Osteoblast (primary cell): ENCODE measurements at regions not wholly inside any gene's neighbourhood (a gene's known extent, or its start where the extent isn't known, plus 50 kb on each side); places are given as distances from the start of the nearest gene placed in this dataset.

ENCODE experiments used
- DNase-seq: peaks from one replicate; pipeline ENCODE4 v3.0.0; 2011; ENCODE audit warnings: low spot score, mixed read lengths; ENCODE audit not compliant: insufficient read length; ENCODE audit errors: missing footprints
- H2AFZ ChIP-seq: 2 replicates; pipeline ENCODE4 v1.6.0; 2011; ENCODE audit warnings: mild to moderate bottlenecking, low read length
- H3K27ac ChIP-seq: 2 replicates; pipeline ENCODE4 v1.5.1; 2011; ENCODE audit warnings: mild to moderate bottlenecking, low read depth, low read length, moderate library complexity
- H3K27me3 ChIP-seq: 2 replicates; pipeline ENCODE4 v1.6.0; 2012; ENCODE audit warnings: mild to moderate bottlenecking, control low read depth, inconsistent platforms, low read length, moderate library complexity; ENCODE audit not compliant: insufficient read depth
- H3K36me3 ChIP-seq: 2 replicates; pipeline ENCODE4 v1.5.1; 2011; ENCODE audit warnings: mild to moderate bottlenecking, low read length, control low read depth, moderate library complexity; ENCODE audit not compliant: insufficient read depth
- H3K4me1 ChIP-seq: 2 replicates; pipeline ENCODE4 v1.5.1; 2011; ENCODE audit warnings: mild to moderate bottlenecking, low read length, control low read depth, moderate library complexity; ENCODE audit not compliant: insufficient read depth
- H3K4me2 ChIP-seq: 2 replicates; pipeline ENCODE4 v1.6.0; 2011; ENCODE audit warnings: mild to moderate bottlenecking, low read length; ENCODE audit not compliant: insufficient read depth
- H3K4me3 ChIP-seq: fragments of 200-600 bp; sonication (generic); 3 replicates; pipeline ENCODE4 v1.5.1; 2012; ENCODE audit warnings: mild to moderate bottlenecking, low read length, inconsistent platforms; ENCODE audit not compliant: insufficient read depth
- H3K79me2 ChIP-seq: 2 replicates; pipeline ENCODE4 v1.6.0; 2012; ENCODE audit warnings: mild to moderate bottlenecking, low read length, control low read depth, inconsistent platforms; ENCODE audit not compliant: insufficient read depth
- H3K9me3 ChIP-seq: 2 replicates; pipeline ENCODE4 v1.5.1; 2011; ENCODE audit warnings: low read depth, low read length, control low read depth
- H4K20me1 ChIP-seq: 2 replicates; pipeline ENCODE4 v1.6.0; 2012; ENCODE audit warnings: mild to moderate bottlenecking, low read length, control low read depth; ENCODE audit not compliant: insufficient read depth
- CTCF ChIP-seq: IDR thresholded peaks from 2 replicates; pipeline ENCODE4 v1.5.1; 2011; ENCODE audit warnings: mild to moderate bottlenecking, low read depth, low read length, moderate library complexity; ENCODE audit errors: extremely low read depth

- no peak for TF ChIP-seq CTCF
- no peak overlapping the region for H2AFZ ChIP-seq
- H3K9me3 ChIP-seq = peaks cover 4% of the 10 kb centered on the region
- H3K79me2 ChIP-seq = no peaks in the 10 kb centered on the region
- H3K4me1 ChIP-seq = no peaks in the 10 kb centered on the region
- no peaks in the 10 kb centered on the region for H3K36me3 ChIP-seq
- H3K27me3 ChIP-seq = no peaks in the 10 kb centered on the region
- no peak for DNase-seq
- no peak overlapping the region for H3K4me3 ChIP-seq
- no peaks in the 10 kb centered on the region for H4K20me1 ChIP-seq
- H3K4me2 ChIP-seq = no peak overlapping the region
- H3K27ac ChIP-seq = no peak overlapping the region
Measured at GRCh38 chr2:126425943-126426342, 230.0 kb upstream of the GYPC start.

GRCh38 chr2:126429103-126429502 is 226.9 kb upstream of the GYPC start:
- Histone ChIP-seq H2AFZ (no peak overlapping the region), H3K79me2 (no peaks in the 10 kb centered on the region), H3K4me2 (no peak overlapping the region), H3K27me3 (no peaks in the 10 kb centered on the region), H3K9me3 (no peaks in the 10 kb centered on the region), H3K4me3 (no peak overlapping the region), H3K27ac (no peak overlapping the region), H4K20me1 (no peaks in the 10 kb centered on the region), H3K36me3 (no peaks in the 10 kb centered on the region), H3K4me1 (no peaks in the 10 kb centered on the region)
- no peak for TF ChIP-seq CTCF
- DNase-seq = no peak

GRCh38 chr2:126431136-126431535 is 224.8 kb upstream of the GYPC start:
- DNase-seq = no peak
- Histone ChIP-seq H3K36me3 (no peaks in the 10 kb centered on the region), H3K9me3 (no peaks in the 10 kb centered on the region), H3K4me2 (no peak overlapping the region), H3K27me3 (no peaks in the 10 kb centered on the region), H3K79me2 (no peaks in the 10 kb centered on the region), H2AFZ (no peak overlapping the region), H3K4me3 (no peak overlapping the region), H3K27ac (no peak overlapping the region), H4K20me1 (no peaks in the 10 kb centered on the region), H3K4me1 (no peaks in the 10 kb centered on the region)
- TF ChIP-seq CTCF = no peak

DNA sequence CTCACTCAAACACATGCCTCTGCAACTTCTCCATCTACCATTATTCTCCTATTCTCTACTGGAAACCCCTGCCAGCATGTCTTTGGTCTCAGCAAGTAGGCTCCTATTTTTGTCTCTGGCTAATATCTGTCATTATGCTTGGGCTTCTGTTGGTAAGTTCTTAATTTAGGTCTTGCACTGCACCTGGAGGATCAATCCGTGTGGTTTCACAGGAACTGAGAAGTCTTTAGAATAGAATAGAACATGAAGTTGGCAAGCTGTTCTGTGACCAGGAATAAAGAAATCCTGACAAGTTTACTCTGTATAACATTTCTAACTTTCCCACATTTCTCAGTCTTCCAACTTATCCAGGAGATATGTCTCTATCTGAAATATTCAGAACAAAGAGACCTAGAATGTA is 219.5 kb upstream of the GYPC start:
- H4K20me1 ChIP-seq = no peaks in the 10 kb centered on the region
- H3K27me3 ChIP-seq = no peaks in the 10 kb centered on the region
- no peak overlapping the region for H2AFZ ChIP-seq
- no peaks in the 10 kb centered on the region for H3K36me3 ChIP-seq
- H3K9me3 ChIP-seq = no peaks in the 10 kb centered on the region
- no peak overlapping the region for H3K27ac ChIP-seq
- no peaks in the 10 kb centered on the region for H3K4me1 ChIP-seq
- H3K4me3 ChIP-seq = no peak overlapping the region
- no peak overlapping the region for H3K4me2 ChIP-seq
- no peaks in the 10 kb centered on the region for H3K79me2 ChIP-seq
- DNase-seq = no peak
- no peak for TF ChIP-seq CTCF
